CD4-positive, alpha-beta T cell (primary cell): ENCODE measurements at regions not wholly inside any gene's neighbourhood (a gene's known extent, or its start where the extent isn't known, plus 50 kb on each side); places are given as distances from the start of the nearest gene placed in this dataset. TPM values are rescaled to one million over a fixed set of nuclear protein-coding genes. Genes with fewer than 3 reads are reported as not detected.

Source experiments
- ATAC-seq: fragments of 200-7000 bp; cut with Tn5 transposase; one replicate; pipeline ENCODE4 v1.10.0; 2022; ENCODE audit warnings: mild to moderate bottlenecking; ENCODE audit not compliant: poor library complexity
- CTCF ChIA-PET: fragments of 350-600 bp; sonication (Branson Sonifier 250); formaldehyde crosslinking; loops from one replicate; lab custom pipeline; 2021; ENCODE audit warnings: antibody characterized with exemption, inconsistent platforms; lab: Charles Lee
- POLR2A ChIA-PET: fragments of 350-600 bp; sonication (Branson Sonifier 250); formaldehyde crosslinking; loops from one replicate; lab custom pipeline; 2021; ENCODE audit warnings: antibody characterized with exemption, inconsistent platforms; lab: Charles Lee
- DNase-seq, 14 experiments: peaks; one replicate each; pipeline ENCODE4 v3.0.0-alpha.2; 2013 to 2020; ENCODE audit warnings: mixed read lengths in 2 of 14
- H3K27ac ChIP-seq, 2 donors: one replicate each; pipeline versions ENCODE4 v1.5.1 to v1.7.0; 2013; ENCODE audit warnings: low read length in 2 of 2, low read depth in 1 of 2, mild to moderate bottlenecking in 1 of 2
- H3K27me3 ChIP-seq, 2 experiments: 1 replicate in 1 of 2; 2 replicates in 1 of 2; pipeline versions ENCODE4 v1.6.1 to v1.7.0; 2013; ENCODE audit warnings: low read length in 2 of 2, control low read depth in 1 of 2, mild to moderate bottlenecking in 1 of 2, moderate library complexity in 1 of 2; ENCODE audit not compliant: insufficient read depth in 2 of 2, control insufficient read depth in 1 of 2
- H3K36me3 ChIP-seq: one replicate; pipeline ENCODE4 v1.6.1; 2013; ENCODE audit warnings: low read length, control low read depth; ENCODE audit not compliant: insufficient read depth
- H3K4me1 ChIP-seq: one replicate; pipeline ENCODE4 v1.6.1; 2013; ENCODE audit warnings: low read length, control low read depth; ENCODE audit not compliant: insufficient read depth
- H3K4me3 ChIP-seq: one replicate; pipeline ENCODE4 v1.5.1; 2013; ENCODE audit warnings: mild to moderate bottlenecking, low read length, moderate library complexity
- H3K9me3 ChIP-seq, 2 experiments: 1 replicate in 1 of 2; 2 replicates in 1 of 2; pipeline versions ENCODE4 v1.6.1 to v1.7.0; 2013; ENCODE audit warnings: low read length in 2 of 2, mild to moderate bottlenecking in 2 of 2, control low read depth in 1 of 2, moderate library complexity in 1 of 2; ENCODE audit not compliant: control insufficient read depth in 1 of 2, insufficient read depth in 1 of 2
- H3K27ac Mint-ChIP-seq: one replicate; pipeline ENCODE4 v1.8.0; 2020; ENCODE audit warnings: mixed read lengths
- H3K27me3 Mint-ChIP-seq: one replicate; pipeline ENCODE4 v1.8.0; 2021; ENCODE audit warnings: mixed read lengths
- H3K36me3 Mint-ChIP-seq: one replicate; pipeline ENCODE4 v1.8.0; 2021; ENCODE audit warnings: low read depth, mixed read lengths
- H3K4me1 Mint-ChIP-seq: one replicate; pipeline ENCODE4 v1.8.0; 2021; ENCODE audit warnings: low read depth, mixed read lengths
- H3K4me3 Mint-ChIP-seq: one replicate; pipeline ENCODE4 v1.8.0; 2020; ENCODE audit warnings: mild to moderate bottlenecking, mixed read lengths
- H3K9me3 Mint-ChIP-seq: one replicate; pipeline ENCODE4 v1.8.0; 2020; ENCODE audit warnings: mixed read lengths
- CTCF ChIP-seq: fragments of 200-600 bp; IDR thresholded peaks from one replicate; pipeline ENCODE4 v1.8.0; 2022; ENCODE audit warnings: antibody characterized with exemption, mild to moderate bottlenecking
- intact Hi-C, 2 experiments: fragments of 100-400 bp; cut with DNase I in 1 of 2; cut with micrococcal nuclease in 1 of 2; formaldehyde crosslinking; loops; one replicate each; pipeline versions ENCODE4 v1.15.1 to v1.9.0; 2023 to 2025; cut with DNase I, micrococcal nuclease
- microRNA-seq: library from miRNA; unstranded; fragments of <30 nt; microRNA quantifications from one replicate; pipeline ENCODE4 v1.2.0, GENCODE V29; 2021; ENCODE audit warnings: borderline microRNAs expressed, borderline replicate concordance

DNA sequence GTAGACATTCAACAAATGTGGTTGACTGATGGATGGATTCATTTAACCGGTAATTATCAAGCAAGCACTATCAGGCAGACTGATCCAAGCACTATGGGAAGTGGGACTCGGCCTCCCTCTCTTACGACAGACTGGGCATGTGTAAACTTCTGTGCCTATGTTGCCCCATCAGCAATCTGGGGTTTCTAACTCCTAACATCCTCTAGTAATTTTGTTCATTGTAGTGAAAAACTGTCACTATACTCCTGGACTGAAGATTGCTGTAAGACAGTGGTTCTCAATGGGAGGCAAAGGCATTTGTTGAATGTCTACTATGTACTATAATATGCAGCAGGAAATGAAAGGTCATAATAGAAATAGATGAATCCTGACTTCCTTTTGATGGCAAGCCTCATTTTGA is 51.2 kb upstream of the CREB1 start:
- Histone ChIP-seq H3K36me3 (no peaks in the 10 kb centered on the region), H3K4me3 (no peak overlapping the region), H3K27ac (no peak overlapping the region), H3K9me3 (no peaks in the 10 kb centered on the region), H3K27me3 (no peaks in the 10 kb centered on the region), H3K4me1 (peaks cover 9% of the 10 kb centered on the region)
- no peaks in the 10 kb centered on the region for H3K36me3 Mint-ChIP-seq
- intact Hi-C loops = loop anchor here in 1 of 2 experiments (10.0 kb wide), 1 partner anchor 1084 kb away; no protein-coding TSS in a partner anchor
- DNase-seq = no peak
- peaks cover 66% of the 10 kb centered on the region for H3K4me1 Mint-ChIP-seq
- no peak overlapping the region for H3K27ac Mint-ChIP-seq
- no peak overlapping the region for H3K4me3 Mint-ChIP-seq
- no peak for TF ChIP-seq CTCF
- ChIA-PET CTCF (no interaction called here), POLR2A (no interaction called here)
- ATAC-seq = no peak
- no peaks in the 10 kb centered on the region for H3K27me3 Mint-ChIP-seq
- no peaks in the 10 kb centered on the region for H3K9me3 Mint-ChIP-seq

DNA sequence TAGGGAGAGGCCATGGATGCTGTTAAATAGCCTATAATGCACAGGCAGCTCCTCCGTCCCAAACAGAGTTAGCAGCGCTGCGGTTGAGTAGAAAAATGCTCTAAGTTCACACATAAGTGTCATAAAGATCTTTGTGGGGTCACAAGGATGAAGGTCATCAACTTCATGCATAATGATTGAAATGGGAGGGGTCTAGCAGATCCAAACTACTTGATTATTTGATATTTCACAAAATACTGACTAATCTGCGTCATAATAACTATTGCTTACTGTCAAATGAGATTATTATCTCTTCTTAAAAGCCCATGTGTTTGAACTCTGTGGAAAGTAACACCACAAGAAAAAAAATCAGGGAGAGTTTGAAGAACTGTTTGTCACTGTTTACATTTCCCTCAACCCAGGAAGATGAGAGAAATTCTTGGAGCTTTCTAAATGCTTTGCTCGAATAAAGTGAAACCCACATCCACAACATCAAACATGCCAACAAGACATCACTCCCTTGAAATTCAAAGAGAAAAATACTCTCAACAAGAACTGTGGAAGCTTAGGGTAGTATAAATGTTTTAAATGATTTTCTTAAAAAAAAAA is 50.5 kb upstream of the CREB1 start:
- Histone ChIP-seq H3K4me1 (peaks cover 9% of the 10 kb centered on the region), H3K36me3 (no peaks in the 10 kb centered on the region), H3K4me3 (no peak overlapping the region), H3K27me3 (no peaks in the 10 kb centered on the region), H3K9me3 (no peaks in the 10 kb centered on the region), H3K27ac (no peak overlapping the region)
- Mint-ChIP-seq H3K27ac (peak overlapping the region; percentile 5), H3K27me3 (no peaks in the 10 kb centered on the region), H3K9me3 (no peaks in the 10 kb centered on the region), H3K4me1 (peaks cover 63% of the 10 kb centered on the region), H3K36me3 (no peaks in the 10 kb centered on the region), H3K4me3 (no peak overlapping the region)
- DNase-seq = peak in 1 of 14 experiments; percentile 25
- CTCF ChIA-PET = no interaction called here
- intact Hi-C loops = loop anchor here in 1 of 2 experiments (10.0 kb wide), 1 partner anchor 1084 kb away; no protein-coding TSS in a partner anchor
- TF ChIP-seq CTCF = no peak
- POLR2A ChIA-PET = interaction anchor here (0.5 to 3.5 kb wide), 3 partner anchors 51 to 679 kb away, joined by 3 to 25 read pairs (median 3); partner anchors contain the start of genes CREB1 and METTL21A
- peak; percentile 47 for ATAC-seq

Small RNAs in the stretch of these regions (microRNA-seq; reads per million reads assigned to microRNA genes)
- gene MIR1302-4 = not detected
